ENCODE measurements at regions not wholly inside any gene's neighbourhood (a gene's known extent, or its start where the extent isn't known, plus 50 kb on each side); places are given as distances from the start of the nearest gene placed in this dataset.

DNA sequence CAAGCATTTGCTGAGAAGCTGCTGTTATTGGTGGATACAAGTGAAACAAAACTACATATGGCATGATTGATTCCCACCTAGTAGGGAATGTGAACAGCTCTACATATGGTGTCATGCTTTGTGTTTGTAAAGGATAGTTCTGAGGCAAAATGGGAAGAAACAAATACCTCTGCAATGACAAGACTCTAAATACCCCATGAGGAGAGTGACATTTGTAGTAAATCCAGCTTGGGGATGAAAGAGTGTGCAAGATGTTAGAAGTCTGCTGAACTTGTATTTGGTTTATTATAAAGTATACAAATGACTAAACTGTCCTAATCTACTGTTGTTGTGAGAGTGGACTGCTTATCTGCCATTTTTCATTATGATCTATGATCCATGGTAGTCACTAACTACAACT lies 120.8 kb upstream of the HS3ST1 start:
- no peak for TF ChIP-seq ZNF850 (CRISPR knock-in tag; conservative IDR thresholded peaks at IDR 0.05)
- TF ChIP-seq ZNF792 (CRISPR knock-in tag; IDR thresholded peaks at IDR 0.05), result no peak
- no peak for TF ChIP-seq NFE2L2 (IDR thresholded peaks at IDR 0.05; ENCODE audit: low read length)
- no peak for TF ChIP-seq RAD21 (CRISPR knock-in tag; IDR thresholded peaks at IDR 0.05)
- TF ChIP-seq SMARCE1 (IDR thresholded peaks at IDR 0.05; ENCODE audit: borderline replicate concordance), result no peak
- no peak for TF ChIP-seq NFRKB (IDR thresholded peaks at IDR 0.05)
- no peak for TF ChIP-seq ZHX1 (CRISPR knock-in tag; IDR thresholded peaks at IDR 0.05; ENCODE audit: low read depth)
- TF ChIP-seq DDIT3 (CRISPR knock-in tag; IDR thresholded peaks at IDR 0.05), result no peak
- no peak for TF ChIP-seq SP1 (IDR thresholded peaks at IDR 0.05)
- no peak for TF ChIP-seq SP1 (CRISPR knock-in tag; IDR thresholded peaks at IDR 0.05)
- no peak for TF ChIP-seq NR2F1 (CRISPR knock-in tag; IDR thresholded peaks at IDR 0.05)
- TF ChIP-seq FOXK2 (IDR thresholded peaks at IDR 0.05), result no peak
- TF ChIP-seq, protein P1, sequence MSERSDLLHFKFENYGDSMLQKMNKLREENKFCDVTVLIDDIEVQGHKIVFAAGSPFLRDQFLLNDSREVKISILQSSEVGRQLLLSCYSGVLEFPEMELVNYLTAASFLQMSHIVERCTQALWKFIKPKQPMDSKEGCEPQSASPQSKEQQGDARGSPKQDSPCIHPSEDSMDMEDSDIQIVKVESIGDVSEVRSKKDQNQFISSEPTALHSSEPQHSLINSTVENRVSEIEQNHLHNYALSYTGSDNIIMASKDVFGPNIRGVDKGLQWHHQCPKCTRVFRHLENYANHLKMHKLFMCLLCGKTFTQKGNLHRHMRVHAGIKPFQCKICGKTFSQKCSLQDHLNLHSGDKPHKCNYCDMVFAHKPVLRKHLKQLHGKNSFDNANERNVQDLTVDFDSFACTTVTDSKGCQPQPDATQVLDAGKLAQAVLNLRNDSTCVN (CRISPR knock-in tag; IDR thresholded peaks at IDR 0.05; ENCODE audit: borderline replicate concordance), result no peak
- no peak for TF ChIP-seq POLR2A (IDR thresholded peaks at IDR 0.05; ENCODE audit: insufficient read depth in 1 of 2, low read depth in 2 of 2, low read length in 2 of 2)

Data from HepG2 (cell line).